HG03196 (cell line): ENCODE measurements at regions not wholly inside any gene's neighbourhood (a gene's known extent, or its start where the extent isn't known, plus 50 kb on each side); places are given as distances from the start of the nearest gene placed in this dataset.

Source experiments
- ATAC-seq: cut with Tn5 transposase; IDR thresholded peaks from one replicate; pipeline ENCODE4 v1.9.1; 2021; ENCODE audit not compliant: unreplicated experiment

- no peak for ATAC-seq
Observed at GRCh38 chr11:45089251-45089650, 57.2 kb upstream of the PRDM11 start.

DNA sequence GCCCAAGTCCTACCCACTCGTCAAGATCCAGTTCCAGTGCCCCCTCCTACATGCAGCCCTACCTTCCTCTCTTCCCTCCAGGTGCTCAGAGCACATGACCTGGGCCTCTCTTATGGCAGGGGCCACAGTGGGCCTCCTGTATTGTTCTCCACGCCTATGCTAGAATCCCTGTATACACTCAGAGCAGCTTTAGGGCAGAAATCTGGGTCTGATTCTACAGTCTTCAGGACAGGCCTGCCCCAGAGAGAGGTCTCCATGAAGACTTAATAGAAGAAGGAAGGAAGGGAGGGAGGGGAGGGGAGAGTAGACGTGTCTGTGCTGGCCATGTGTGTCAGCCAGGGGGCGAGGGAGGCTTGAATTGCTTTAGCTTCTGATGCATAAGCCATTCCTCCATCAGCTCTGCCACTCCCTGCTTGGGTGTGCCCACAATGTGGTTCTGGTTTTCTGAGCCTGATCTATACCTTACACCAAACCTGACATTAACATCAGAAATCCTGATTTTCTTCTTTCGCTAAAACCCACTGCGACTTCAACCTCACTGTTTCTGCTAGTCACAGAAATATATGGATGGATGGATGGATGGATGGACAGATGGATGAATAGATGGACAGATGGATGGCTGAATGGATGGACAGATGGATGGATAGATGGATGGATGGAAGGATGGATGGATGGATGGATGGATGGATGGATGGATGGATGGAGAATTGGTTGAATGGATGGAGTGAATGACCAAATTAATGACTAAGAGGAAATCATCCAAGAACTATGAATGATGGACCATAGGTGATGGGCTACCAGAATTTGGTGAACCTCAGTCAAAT, 56.6 kb upstream of the PRDM11 start:
- ATAC-seq, result no peak

- no peak for ATAC-seq
Observed at GRCh38 chr11:45090607-45091006, 55.8 kb upstream of the PRDM11 start.

- ATAC-seq, result no peak
Observed at GRCh38 chr11:45091563-45092403, 54.7 kb upstream of the PRDM11 start.

- ATAC-seq, result no peak
Observed at GRCh38 chr11:45092404-45092785, 54.0 kb upstream of the PRDM11 start.

GRCh38 chr11:45092901-45093760, 53.3 kb upstream of the PRDM11 start:
- ATAC-seq, result no peak

GRCh38 chr11:45093761-45094455, 52.5 kb upstream of the PRDM11 start:
- ATAC-seq, result no peak

GRCh38 chr11:45094958-45095690, 51.3 kb upstream of the PRDM11 start:
- ATAC-seq, result no peak

- ATAC-seq, result no peak
Observed at GRCh38 chr11:45095691-45096010, 50.8 kb upstream of the PRDM11 start.

- no peak for ATAC-seq
Observed at GRCh38 chr11:45096636-45097035, 49.8 kb upstream of the PRDM11 start.
